ENCODE measurements at regions not wholly inside any gene's neighbourhood (a gene's known extent, or its start where the extent isn't known, plus 50 kb on each side); places are given as distances from the start of the nearest gene placed in this dataset.

DNA sequence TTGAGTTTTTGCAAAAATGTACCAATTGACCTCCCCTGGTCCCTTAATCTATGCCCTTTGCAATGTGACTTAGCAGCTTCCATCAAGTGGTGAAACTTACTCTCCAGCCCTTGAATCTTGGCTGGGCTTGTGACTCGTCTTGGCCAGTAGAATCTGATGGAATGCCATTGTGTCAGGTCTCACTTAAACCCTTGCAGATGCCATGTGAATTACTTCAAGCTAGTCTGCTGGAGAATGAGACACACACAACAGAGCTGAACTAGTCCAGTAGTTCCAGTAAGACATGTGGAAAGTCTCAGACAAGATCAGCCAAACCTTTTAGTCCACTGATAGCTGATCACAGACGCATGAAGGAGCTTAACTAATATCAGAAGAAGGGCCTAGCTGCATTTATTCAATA lies 567.8 kb upstream of the CPEB2 start:
- no peak for DNase-seq (ENCODE audit: low read depth in 2 of 2)

- DNase-seq (ENCODE audit: low read depth in 2 of 2) = no peak
Observed at GRCh38 chr4:14434916-14435315, 567.4 kb upstream of the CPEB2 start.

- DNase-seq (ENCODE audit: low read depth in 2 of 2) = no peak
Observed at GRCh38 chr4:14441561-14441960, 560.7 kb upstream of the CPEB2 start.

DNA sequence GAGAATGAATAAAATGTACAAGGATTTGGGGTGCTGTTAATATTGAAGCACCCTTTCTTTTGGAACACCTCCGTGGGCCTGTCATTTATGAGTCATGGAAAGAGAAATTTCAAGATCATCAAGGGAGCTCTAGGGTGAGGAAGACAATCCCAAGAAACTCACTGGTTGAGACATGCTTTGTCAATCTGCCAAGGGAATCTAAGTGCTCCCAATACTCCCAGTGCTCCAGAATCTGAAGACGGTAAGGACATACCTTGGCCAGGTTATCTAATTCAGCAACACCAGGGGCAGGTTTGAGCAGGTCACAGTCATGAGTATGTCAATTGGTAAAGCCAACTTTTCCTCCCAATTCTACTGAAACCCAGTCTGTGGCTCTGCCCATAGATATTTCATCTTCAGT lies 556.4 kb upstream of the CPEB2 start:
- no peak for DNase-seq (ENCODE audit: low read depth in 2 of 2)

- no peak for DNase-seq (ENCODE audit: low read depth in 2 of 2)
Observed at GRCh38 chr4:14446311-14446710, 556.0 kb upstream of the CPEB2 start.

DNA sequence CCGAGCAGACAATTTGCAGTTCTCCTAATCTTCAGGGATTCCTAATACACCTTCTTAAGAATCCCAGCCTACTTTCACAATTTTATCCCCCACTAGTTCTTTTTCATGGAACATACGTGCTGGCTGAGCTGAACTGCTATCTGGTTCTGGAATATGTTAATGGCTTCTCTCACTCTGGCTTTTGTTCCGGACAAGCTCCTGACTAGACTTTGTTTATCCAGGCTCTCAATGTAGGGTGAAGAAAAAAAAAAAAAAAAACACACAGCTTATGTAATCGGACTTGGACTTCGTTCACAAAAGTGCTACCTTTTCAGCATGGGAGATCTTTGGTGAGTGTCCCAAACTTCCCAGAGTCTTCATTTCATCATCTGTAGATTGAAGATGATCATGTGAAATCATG lies 555.4 kb upstream of the CPEB2 start:
- no peak for DNase-seq (ENCODE audit: low read depth in 2 of 2)

DNA sequence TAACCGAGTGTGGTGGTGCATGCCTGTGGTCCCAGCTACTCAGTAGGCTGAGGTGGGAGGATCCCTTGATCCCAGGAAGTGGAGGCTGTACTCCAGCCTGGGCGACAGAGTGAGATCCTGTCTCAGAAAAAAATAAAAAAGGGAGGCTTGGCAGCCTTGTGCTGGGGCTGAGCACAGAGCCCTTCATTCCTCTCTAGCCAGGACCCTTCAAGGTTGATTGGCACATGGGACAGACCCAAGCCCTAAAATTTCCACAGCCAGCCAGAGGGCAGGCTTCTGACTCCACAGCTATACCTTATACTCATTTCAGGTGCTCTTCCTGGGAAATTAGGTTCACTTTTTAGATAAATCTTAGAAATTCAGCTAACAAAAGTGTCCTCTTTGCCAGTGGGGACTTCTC lies 553.0 kb upstream of the CPEB2 start:
- no peak for DNase-seq (ENCODE audit: low read depth in 2 of 2)

DNA sequence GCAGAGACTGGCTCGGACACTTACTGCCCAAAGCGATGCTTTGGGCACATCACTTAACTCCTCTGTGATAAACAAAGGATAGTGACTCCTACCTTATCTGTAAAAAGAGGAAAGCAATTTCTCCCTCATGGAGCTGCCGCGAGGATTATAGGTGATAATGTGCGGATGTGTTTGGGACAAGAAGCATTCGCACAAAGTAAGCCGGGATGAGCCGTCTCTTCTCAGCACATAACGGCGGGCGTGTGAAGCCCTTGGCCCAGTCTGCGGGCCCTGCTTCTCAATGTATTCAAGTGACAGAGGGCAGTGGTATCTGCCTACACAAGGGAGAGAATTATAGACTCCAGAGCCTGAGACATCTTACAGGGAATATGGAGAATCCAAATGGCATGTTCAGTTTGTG lies 550.3 kb upstream of the CPEB2 start:
- DNase-seq (ENCODE audit: low read depth in 2 of 2) = no peak

DNA sequence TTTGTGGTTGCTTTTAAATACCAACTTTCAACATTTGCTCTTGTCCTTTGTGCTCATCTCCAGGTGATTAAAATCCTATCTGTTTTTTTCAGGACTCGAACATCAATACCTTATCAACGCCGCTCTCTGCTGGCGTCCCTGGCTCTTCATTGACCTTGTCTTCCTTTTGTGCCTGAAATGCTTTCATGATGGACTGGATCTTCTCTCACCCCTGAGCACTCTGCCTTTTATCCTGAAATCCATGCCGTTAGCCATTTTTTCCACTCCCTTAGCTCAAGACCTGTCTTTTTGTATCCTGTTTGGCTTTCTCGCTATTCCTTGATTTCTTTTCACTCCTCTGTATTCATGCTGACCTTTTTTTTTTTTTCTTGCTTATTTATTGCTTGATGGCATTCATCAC lies 549.5 kb upstream of the CPEB2 start:
- no peak for DNase-seq (ENCODE audit: low read depth in 2 of 2)

GRCh38 chr4:14458463-14458862 lies 543.8 kb upstream of the CPEB2 start:
- DNase-seq (ENCODE audit: low read depth in 2 of 2) = no peak

DNA sequence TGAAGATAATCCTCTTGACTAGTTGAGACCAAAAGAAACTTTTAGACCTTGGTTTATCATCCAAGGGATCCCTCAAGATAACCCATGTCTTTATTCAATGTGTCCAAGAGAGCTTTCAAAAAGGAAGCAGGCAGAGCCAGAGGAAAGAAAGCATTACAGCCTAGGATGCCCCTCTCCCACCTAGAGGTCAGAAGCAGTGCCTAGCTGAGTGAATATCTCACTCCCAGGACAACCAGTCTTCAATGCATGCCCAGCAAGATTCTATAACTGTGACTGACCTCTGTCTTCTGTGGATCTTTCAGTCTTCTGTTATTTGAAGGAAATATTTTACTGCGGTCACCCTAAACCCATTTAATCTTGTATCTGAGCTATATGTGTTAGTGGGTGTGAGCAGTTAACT lies 537.2 kb upstream of the CPEB2 start:
- no peak for DNase-seq (ENCODE audit: low read depth in 2 of 2)

- DNase-seq (ENCODE audit: low read depth in 2 of 2) = no peak
Observed at GRCh38 chr4:14465507-14465906, 536.8 kb upstream of the CPEB2 start.

DNA sequence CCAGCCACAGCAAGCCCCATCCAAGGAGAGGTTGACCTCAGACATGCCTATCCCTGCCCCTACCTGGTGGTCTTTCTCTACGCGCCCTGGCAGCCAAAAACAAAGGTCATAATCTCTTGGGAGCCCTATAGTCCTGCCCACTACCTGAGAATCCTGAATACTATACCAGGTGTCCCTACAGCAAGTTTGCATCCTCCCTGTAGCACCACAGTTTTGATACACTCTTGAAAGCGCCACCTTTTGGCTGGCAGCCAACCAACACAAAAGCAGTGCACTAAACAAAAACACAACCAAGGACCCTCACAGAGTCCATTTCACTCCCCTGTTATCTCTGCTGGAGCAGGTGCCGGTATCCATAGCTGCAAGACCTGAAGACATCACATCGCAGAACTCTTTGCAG lies 523.8 kb upstream of the CPEB2 start:
- DNase-seq (ENCODE audit: low read depth in 2 of 2) = no peak

- DNase-seq (ENCODE audit: low read depth in 2 of 2) = no peak
Observed at GRCh38 chr4:14496408-14496807, 505.9 kb upstream of the CPEB2 start.

GRCh38 chr4:14496969-14497368 lies 505.3 kb upstream of the CPEB2 start:
- DNase-seq (ENCODE audit: low read depth in 2 of 2) = no peak

DNA sequence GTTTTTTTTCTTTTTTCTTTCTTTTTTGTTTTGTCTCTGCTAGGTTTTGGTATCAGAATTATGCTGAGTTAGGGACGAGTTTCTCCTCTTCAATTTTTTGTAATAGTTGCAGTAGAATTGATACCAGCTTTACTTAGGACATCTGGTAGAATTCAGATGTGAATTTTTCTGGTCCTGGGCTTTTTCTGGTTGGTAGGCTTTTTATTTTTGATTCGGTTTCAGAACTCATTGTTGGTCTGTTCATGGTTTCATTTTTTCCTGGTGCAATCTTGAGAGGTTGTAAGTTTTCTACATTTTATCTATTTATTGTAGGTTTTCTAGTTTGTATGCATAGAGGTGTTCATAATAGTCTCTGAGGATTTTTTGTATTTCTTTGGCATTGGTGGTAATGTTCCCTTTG lies 498.1 kb upstream of the CPEB2 start:
- DNase-seq (ENCODE audit: low read depth in 2 of 2) = no peak

DNA sequence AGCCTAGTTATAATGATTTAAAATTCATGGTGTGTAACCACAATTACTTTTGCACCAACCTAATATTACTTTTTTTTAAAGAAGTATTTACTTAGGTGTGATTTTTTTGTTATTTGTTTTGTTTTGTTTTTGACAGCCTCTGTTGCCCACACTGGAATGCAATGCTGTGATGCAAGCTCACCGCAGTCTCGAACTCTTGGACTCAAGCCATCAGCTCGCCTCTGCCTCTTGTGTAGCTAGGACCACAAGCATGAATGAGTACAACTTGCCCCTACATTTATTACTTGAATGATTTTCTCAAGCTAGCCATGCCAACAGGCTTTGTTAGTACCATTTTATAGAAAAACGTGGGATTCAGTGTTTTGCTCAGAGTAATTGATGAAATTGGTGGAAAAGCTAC lies 488.8 kb upstream of the CPEB2 start:
- DNase-seq (ENCODE audit: low read depth in 2 of 2) = no peak

DNA sequence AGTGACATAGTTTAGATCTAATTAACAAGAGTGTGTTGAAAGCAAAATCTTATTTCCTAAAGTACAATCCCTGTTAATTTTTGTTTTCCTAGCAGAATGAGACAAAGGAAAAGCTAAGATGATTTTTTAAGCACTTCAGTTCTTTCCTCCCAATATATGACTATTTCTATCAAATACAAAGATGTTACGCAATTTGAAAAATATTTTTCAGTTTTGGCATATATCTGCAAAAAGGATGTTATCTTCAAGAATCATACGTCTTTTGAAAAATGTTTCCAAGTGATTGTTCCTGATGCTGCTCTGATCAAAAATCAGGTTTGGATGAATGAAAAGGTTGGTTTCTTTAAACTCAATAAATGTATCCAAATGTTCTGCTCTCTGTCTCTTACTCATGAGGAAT lies 486.7 kb upstream of the CPEB2 start:
- DNase-seq (ENCODE audit: low read depth in 2 of 2) = no peak

GRCh38 chr4:14518136-14518535 lies 484.1 kb upstream of the CPEB2 start:
- DNase-seq (ENCODE audit: low read depth in 2 of 2) = no peak

DNA sequence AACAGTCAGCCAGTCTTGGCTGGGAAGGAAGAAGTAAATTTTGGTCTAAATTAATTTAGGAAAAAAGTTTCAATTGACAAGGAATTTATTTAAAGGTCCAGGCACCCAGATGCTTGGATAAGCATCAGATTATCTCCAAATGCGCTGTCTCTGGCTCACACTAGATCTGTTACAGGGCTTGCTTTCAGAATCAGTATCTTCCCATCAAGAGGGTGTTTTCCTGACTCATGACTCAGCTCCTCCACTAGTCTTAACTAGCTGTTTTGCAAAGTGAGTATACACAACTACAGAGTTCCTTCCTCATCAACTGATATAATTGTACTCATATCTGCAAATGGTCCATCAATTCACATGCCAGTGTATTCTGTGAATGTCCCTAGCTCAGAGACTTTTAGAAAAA lies 482.1 kb upstream of the CPEB2 start:
- DNase-seq (ENCODE audit: low read depth in 2 of 2) = no peak

DNA sequence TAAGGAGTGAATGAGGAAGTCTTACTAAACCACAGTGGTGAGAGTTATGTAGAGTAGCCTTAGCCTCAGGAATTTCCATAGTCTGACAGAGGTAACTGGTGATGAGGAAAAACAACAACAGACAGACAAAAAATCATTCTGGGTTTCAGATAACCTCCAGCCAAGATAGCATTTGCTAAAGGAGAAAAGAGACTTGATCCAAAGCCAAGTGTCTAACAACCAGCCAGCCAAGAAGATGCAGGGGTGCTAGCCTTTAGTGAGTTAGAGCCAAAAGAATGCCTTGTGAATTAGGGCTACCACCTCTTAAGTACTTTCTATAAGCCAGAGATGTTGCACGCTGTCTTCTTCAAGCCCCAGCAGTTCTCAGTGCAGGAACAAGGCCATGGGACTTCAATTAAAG lies 478.0 kb upstream of the CPEB2 start:
- DNase-seq (ENCODE audit: low read depth in 2 of 2) = no peak

- no peak for DNase-seq (ENCODE audit: low read depth in 2 of 2)
Observed at GRCh38 chr4:14528918-14529317, 473.4 kb upstream of the CPEB2 start.

- DNase-seq (ENCODE audit: low read depth in 2 of 2) = no peak
Observed at GRCh38 chr4:14529653-14530052, 472.6 kb upstream of the CPEB2 start.

DNA sequence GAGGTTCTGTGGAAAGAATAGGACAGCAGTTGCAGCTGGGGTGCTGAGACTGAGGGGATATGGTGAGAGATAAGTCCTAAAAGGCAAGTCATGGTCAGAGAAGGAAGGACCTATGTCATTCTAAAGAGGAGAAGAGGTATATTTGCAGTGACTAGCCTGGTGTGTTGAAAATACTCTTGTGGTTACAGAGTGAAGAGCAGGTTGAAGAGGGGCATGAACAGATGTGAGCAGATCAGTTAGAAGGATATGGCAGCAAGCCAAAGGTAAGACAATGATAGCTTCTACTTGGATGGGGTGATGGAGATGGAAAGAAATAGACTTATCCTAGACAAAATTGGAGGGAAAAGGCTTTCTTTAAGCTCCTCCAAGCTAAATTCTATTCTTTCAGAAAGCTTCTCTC lies 469.8 kb upstream of the CPEB2 start:
- DNase-seq (ENCODE audit: low read depth in 2 of 2) = no peak

- DNase-seq (ENCODE audit: low read depth in 2 of 2) = no peak
Observed at GRCh38 chr4:14539246-14539645, 463.0 kb upstream of the CPEB2 start.
